Hematopoietic multipotent progenitor cell (in vitro differentiated cells): ENCODE measurements at regions not wholly inside any gene's neighbourhood (a gene's known extent, or its start where the extent isn't known, plus 50 kb on each side); places are given as distances from the start of the nearest gene placed in this dataset.
"Not testable (repeated sequence)": the region's sequence is repeated elsewhere in the genome, so short reads cannot be mapped to it uniquely, and the experiment has no call there.

Experiments
- DNase-seq, 3 donors: peaks; one replicate each; pipeline ENCODE4 v3.0.0-alpha.2; 2011 to 2015; ENCODE audit warnings: low read depth in 2 of 3, low spot score in 2 of 3

DNA sequence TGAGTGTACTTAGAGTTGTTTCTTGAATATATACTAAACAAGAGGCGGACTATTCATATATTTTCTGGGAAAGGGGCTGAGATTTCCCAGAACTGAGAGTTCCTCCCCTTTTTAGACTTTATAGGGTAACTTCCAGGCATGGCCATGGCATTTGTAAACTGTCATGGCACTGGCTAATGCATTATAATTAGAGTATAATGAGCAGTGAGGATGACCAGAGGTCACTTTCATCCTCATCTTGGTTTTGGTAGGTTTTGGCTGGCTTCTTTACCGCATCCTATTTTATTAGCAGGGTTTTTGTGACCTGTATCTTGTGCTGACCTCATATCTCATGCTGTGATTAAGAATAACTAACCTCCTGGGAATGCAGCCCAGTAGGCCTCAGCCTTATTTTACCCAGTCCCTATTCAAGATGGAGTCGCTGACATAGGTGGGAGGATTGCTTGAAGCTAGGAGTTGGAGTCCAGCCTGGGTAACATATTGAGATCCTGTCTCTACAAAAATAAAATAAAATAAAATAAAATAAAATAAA lies 91.4 kb downstream of the MOBP start:
- no peak for DNase-seq

DNA sequence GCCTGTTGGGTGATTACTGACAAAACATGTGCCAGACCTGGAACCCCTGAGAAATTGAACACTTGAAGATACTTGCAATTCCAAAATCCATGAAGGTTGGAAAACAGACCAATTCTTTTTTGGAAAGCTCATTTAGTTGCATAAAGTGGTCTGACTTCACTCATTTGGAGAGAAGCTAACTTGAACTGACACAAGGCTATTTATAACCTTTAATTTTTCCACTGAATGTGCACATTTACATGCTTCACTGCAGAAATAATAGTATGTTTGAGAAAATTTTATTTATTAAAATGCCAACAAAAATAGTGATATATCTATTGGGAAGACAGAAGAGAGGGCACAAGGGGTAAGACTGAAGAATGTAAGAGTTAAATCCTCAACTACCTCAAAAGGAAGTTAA lies 92.1 kb downstream of the MOBP start:
- no peak for DNase-seq

DNA sequence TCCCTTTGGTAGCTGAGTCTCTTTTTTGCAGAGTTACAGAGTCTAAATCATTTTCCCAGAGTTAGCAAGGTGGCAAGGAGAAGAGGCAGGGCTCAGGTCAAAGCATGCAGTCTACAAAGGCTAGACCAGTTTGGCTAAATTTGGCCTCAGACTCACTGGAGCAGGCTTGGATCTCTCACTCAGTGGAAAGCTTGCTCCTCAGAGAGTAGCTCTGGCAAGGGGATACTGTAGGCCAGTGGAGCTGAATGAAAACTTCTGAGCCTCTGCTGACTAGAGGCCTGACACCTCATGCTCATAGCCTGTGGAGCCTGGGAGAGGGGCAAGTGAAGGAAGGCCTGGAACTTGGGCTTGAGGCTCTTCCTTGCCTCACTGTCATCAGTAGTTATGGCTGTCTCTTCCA lies 101.0 kb downstream of the MOBP start:
- DNase-seq: no peak

DNA sequence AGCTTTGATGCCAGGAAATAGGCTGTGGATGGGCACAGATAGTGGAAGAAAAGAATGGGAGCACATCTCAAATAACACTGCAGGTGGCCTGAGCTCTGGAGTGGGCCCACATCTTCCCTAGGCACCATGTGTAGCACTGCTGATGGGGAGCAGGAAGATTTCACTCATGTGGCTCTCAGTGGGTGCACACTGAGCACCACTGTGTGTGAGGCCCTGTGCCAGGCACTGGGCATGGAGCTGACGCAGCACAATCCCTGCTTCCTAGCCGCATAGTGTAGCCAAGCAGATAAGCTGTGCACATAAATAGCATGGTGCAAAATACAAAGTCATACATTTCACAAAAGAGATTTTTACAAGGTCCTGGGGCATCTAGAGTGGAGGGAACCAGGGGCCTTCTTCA lies 101.6 kb downstream of the MOBP start:
- no peak for DNase-seq

DNA sequence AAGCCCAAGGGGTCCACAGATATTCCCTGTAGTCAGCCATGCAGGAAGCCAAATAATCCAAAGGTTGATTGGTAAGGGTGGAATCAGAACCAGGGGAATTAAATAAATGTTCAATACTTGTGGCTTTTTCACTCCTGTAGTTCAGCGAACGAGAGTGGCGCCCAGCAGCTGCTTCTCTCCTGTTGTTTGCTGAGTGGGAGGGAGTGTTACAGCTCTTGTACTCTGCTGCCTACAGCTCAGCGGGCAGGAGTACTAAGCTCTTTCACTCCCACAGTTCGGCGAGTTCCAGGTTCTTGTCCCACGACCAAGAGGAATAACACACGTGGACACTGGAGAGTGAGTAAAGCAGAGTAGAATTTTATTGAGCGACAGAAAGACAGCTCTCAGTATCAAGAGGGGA lies 105.9 kb downstream of the MOBP start:
- DNase-seq: no peak

DNA sequence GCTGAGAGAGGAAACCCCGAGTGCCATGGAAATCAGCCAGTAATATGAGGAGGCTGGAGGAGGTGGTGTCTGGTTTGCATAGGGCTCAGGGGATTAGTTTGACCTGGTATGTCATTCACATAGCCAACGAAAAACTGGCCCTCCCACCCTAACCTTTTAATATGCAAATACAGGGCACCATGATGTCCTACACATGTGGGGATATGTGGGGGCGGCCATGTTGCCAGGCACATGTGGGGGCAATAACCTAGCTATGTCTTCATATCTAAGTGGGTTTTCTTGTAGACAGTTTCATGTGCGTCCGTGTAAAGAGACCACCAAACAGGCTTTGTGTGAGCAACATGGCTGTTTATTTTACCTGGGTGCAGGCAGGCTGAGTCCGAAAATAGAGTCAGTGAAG lies 110.1 kb downstream of the MOBP start:
- DNase-seq: no peak

DNA sequence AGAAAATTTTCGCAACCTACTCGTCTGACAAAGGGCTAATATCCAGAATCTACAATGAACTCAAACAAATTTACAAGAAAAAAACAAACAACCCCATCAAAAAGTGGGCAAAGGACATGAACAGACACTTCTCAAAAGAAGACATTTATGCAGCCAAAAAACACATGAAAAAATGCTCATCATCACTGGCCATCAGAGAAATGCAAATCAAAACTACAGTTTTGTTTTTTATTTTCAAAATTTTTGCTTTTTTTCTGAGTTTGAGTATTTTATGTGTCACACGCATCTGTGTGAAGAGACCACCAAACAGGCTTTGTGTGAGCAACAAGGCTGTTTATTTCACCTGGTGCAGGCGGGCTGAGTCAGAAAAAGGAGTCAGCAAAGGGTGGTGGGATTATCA lies 118.7 kb downstream of the MOBP start:
- DNase-seq: not testable (repeated sequence)

DNA sequence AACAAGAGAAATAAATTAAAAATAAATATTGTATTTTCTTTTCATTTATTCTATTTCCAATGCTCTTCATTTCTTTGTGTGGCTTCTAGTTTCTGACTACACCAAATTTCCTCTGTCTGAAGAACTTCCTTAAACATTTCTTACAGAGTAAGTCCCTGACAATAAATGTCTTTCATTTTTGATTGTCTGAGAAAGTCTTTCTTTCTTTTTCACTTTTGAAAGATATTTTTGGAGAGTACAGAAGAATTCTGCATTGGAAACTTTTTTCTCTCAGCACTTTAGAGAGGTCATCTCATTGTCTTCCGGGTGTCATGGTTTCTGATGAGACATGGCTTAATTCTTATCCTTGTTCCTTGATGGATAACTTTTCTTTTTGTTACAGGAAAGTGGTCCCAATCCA lies 119.6 kb downstream of the MOBP start:
- DNase-seq: peak in 1 of 3 donors; percentile 5

DNA sequence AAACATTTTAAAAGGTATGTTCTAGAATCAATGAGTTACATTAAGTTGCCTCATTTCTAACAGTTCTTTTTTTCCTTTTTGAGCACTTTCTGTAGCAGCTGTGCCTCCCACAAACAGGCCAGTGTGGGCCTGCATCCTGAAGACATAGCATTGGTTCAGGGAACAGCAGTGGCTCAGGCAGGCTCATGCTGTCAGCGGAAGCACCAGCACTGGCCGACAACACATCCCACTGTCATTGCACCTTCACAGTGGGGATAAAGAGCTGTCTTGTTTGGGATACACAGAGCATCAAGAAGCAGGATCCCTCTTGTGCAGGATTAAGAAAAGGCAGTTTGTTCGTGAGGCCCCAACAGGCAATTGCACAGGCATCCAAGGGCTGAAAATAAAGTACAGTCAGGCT lies 123.3 kb downstream of the MOBP start:
- no peak for DNase-seq

DNA sequence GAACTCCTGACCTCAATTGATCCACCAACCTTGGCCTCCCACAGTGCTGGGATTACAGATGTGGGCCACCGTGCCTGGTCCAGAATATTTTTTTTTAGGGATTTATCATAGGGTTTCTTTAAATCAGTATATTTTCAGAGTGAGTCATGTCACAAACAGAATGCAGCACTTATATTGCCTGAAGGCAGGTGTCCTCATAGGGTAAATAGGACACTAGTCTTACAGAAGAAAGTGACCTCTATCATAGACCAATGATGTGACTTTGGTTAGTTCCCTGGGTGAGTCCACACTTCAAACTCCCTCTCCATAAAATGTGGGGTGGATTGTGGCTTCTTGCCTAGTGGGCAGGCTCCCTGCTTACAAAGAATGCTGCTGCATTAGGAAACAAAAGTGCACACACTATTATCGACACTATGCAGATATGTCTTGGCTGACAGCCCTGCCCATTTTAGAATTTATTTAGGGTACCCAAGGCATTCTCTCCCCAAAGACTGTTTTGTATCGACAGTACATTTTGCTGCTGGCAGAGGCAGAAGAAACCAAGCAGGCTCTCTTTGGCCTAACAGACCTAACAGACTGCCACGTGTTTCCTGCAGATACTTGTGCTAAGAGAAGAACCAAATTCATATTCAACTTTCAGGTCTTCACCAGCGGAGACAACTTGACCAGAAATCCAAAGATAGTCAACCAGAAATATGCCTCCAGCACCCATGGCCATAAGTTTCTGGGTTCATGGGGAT lies 125.0 kb downstream of the MOBP start:
- peak in 2 of 3 donors; percentile 14 to 51 for DNase-seq

DNA sequence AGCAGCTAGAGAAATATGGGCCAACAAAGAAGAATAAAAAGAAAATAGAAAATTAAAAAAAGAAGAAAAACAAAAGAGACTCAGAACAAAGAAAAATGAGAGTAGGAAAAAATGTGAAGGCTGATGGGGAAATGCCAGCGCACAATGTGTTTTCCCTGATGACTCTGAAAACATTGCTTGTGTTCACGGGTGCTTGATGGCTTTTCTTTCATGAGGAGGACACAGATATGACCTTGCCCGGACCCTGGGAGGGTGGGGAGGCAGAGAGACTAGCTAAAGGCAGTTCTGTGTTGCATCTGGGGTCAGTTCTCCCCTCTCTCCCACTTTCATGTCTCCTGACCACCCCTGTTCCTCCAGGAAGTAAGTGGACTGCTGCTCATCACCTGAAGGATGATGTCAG lies 125.9 kb downstream of the MOBP start:
- DNase-seq: no peak

DNA sequence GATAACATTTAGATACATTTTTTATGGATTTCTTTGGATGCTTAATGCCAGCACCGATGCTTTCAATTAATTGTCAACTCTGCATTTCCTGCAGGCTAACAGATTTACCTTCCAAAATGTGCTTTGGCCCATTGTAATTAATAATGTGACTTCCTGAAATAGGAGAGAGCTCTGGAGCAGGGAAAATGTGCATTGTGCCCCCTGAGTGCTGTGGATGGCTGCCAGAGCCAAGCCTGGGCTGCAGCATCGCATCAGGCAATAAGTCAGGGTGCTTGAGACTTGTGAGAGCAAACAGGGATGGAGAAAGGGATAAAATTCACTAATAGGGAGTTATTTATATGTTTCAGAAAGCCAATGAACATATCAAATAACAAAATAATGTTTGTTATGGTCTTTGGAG lies 133.8 kb downstream of the MOBP start:
- DNase-seq: no peak

DNA sequence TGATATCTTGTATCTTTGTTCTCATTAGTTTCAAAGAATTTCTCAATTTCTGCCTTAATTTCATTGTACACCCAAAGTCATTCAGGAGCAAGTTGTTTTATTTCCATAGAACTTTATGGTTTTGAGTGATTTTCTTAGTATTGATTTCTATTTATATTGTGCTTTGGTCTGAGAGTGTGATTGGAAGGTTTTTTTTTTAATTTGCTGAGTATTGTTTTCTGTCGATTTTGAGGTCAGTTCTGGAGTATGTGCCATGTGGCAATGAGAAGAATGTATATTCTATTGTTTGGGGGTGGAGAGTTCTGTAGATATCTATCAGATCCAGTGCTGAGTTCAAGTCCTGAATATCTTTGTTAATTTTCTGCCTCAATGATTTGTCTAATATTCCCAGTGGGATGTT lies 138.4 kb downstream of the MOBP start:
- DNase-seq: no peak

DNA sequence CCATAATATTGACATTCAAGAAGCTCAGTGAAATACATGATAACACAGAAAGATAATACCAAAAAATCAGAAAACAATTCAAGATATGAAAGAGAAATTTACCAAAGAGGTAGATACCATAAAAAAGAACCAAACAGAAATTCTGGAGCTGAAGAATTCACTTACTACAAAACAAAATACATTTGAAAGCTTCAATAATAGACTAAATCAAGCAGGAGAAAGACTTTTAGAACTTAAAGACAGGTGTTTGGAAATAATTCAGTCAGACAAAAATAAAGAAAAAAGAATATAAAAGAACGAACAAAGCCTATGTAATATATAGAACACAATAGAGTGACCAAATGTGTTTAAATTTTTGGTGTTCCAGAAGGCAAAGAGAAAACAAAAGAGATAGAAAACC lies 158.7 kb downstream of the MOBP start:
- no peak for DNase-seq

DNA sequence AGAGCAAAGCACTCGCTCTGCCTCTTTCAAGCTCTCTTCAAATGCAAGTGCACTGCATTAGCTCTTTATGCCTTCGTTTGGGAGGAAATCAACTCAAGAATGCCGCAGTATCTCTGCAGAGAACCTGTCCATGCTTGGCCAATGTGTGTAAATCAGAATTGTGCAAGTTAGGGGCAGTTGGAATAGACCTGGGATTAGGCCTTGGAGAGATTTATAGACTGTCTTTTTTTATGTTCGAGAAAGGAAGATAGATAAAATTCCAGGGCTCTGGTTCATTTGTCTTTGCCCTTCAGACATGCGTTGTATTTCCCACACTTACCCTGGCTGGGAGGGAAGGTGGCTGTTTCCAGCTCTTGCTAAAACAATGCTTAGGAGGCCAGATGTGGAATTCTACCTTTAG lies 163.7 kb downstream of the MOBP start:
- DNase-seq: no peak

DNA sequence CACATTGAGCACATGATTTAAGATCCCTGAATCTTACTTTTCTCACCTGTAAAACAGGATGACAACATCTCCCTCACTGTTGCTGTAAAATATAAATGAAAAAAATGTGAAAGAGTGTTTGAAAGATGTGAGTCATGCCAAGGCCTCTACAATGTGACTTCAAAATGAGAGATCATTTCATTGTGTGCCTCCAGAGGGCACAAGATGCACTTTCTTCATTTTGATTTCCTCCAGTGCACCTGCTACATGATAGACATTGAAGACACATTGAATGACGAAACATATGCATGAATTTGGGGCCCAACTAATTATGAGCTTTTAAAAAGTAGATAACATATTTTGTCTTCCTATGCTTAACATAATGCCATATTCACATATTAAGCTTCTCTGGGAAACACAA lies 170.3 kb downstream of the MOBP start:
- peak in 2 of 3 donors; percentile 47 to 65 for DNase-seq

DNA sequence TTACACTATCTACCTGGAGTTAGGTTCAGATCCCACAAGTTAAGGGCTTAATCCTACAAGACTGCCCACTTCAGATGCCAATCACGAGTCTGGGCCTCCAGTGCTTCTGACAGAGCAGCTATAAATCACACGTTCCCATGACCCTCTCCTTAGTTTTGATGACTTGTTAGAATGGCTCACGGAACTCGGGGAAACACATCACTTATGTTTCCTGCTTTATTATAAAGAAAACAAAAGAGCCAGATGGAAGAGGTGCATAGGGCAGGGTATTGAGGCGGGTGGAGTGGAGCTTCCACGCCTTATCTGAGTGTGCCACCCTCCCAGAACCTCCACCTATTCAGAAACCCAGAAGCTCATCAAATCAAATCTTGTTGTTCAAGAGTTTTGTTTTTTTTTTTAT lies 170.8 kb downstream of the MOBP start:
- DNase-seq: no peak

DNA sequence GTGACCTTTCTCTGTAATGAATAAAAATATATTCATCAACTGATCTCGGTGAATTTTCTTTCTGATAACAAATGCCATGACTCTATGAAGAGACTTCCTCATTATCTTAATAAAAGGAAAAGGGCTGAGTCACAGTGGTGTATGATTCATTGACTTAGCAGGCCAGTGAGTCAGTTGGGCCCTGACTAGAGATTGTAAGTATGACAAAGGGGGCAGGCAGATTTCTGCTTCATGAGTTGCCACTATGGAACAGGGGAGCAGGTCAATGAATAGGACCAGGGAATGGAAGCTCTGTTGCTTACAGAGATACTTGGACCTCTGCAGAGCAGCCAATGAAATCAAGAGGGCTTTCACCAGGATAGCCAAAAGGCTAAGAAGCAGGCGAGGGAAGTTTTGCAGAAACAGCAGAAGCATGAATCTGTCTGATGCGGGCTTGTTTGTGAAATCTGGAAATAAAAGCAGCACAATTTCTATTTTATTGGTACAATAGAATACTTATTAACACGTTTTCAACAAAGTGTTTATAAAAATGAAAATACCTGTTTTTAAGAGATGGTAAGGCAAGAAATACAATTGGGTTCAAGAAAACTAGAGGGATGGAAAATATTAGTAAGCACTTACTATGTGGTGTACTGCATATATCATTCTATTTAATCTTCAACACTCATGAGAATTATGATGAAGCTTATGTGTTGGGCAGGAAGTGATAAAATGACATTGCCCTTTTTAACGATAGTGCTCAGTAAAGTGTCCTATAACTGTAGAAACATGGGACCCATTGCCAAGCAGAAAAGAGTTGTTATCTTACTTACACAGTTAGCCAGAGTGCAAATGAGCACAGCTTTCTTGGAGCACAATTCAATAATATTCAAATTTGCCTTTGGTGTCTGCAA lies 169.8 kb upstream of the MYRIP start:
- peak in 2 of 3 donors; percentile 91 to 96 for DNase-seq

DNA sequence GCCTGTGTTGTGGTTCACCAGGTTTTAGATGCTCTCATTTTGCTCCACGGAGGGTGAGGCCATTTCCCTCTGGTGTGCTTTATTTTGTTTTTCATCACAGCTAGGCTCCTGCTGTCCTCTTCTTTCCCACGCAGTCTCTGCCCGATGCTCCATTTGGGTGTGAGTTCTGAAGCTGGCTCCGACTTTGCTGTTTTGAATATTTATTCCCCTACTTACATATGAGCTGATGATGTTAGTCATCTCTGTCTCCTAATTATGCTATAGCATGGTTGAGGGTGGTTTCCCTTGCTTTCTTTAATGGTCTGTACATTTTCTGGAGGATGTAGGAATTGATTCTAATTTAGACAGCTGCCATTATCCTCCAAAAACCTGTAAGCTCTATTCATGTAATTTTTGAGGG lies 168.1 kb upstream of the MYRIP start:
- DNase-seq: no peak

DNA sequence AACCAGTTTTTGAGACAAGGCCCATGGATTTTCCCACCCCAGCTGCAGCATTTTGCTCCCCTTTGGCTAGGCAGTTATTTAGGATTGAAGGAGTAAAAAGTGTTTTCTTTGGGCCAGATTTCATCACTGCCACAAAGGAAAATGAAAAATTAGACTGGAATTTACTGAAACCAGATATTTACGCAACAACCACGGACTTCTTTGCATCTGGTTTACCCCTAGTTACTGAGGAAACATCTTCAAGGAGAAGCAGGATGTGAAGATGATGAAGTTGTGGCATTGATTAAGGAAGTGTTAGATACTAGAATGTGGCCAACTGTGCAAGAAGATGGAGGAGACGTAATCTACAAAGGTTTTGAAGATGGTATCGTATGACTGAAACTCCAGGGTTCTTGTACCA lies 165.2 kb upstream of the MYRIP start:
- DNase-seq: no peak

DNA sequence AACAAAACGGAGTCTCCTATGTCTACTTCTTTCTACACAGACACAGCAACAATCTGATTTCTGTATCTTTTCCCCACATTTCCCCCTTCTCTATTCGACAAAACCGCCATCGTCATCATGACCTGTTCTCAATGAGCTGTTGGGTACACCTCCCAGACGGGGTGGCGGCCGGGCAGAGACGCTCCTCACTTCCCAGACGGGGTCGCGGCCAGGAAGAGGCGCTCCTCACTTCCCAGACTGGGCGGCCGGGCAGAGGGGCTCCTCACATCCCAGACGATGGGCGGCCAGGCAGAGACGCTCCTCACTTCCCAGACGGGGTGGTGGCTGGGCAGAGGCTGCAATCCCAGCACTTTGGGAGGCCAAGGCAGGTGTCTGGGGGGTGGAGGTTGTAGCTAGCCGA lies 158.2 kb upstream of the MYRIP start:
- not testable (repeated sequence) for DNase-seq
